Thoracic aorta (tissue), 2 donors: ENCODE measurements at regions not wholly inside any gene's neighbourhood (a gene's known extent, or its start where the extent isn't known, plus 50 kb on each side); places are given as distances from the start of the nearest gene placed in this dataset.

ENCODE experiments used
- ATAC-seq: fragments of 150-250 bp; one replicate; pipeline ENCODE4 v1.8.0; 2017; ENCODE audit warnings: low read depth; ENCODE audit not compliant: insufficient number of reproducible peaks, low FRiP score
- DNase-seq: peaks from one replicate; pipeline ENCODE4 v3.0.0-alpha.2; 2020; ENCODE audit warnings: low spot score
- H3K27ac ChIP-seq, 2 donors: fragments of 200-600 bp; sonication (generic); 1 replicate in 1 of 2; 2 replicates in 1 of 2; pipeline ENCODE4 v1.5.1; 2016; ENCODE audit warnings: mild to moderate bottlenecking in 2 of 2, moderate library complexity in 2 of 2
- H3K27me3 ChIP-seq: fragments of 200-600 bp; sonication (generic); replicated peaks from 2 replicates; pipeline ENCODE4 v1.6.0; 2016; ENCODE audit warnings: mild to moderate bottlenecking; ENCODE audit not compliant: insufficient read depth
- H3K36me3 ChIP-seq: fragments of 200-600 bp; sonication (generic); one replicate; pipeline ENCODE4 v1.5.1; 2016
- H3K4me1 ChIP-seq, 2 donors: fragments of 200-600 bp; sonication (generic); 1 replicate in 1 of 2; 2 replicates in 1 of 2; pipeline versions ENCODE4 v1.5.1 to v1.6.0; 2016; ENCODE audit warnings: low read depth in 2 of 2, mild to moderate bottlenecking in 1 of 2; ENCODE audit not compliant: control insufficient read depth in 1 of 2
- H3K4me3 ChIP-seq: fragments of 200-600 bp; sonication (generic); 2 replicates; pipeline ENCODE4 v1.5.1; 2016; ENCODE audit warnings: mild to moderate bottlenecking
- H3K9me3 ChIP-seq: fragments of 200-600 bp; sonication (generic); 2 replicates; pipeline ENCODE4 v1.5.1; 2016
- TF ChIP-seq, protein P1 (sequence below): fragments of 200-600 bp; sonication (generic); IDR thresholded peaks from one replicate; pipeline ENCODE4 v1.5.1; 2019; ENCODE audit warnings: antibody characterized with exemption

DNA sequence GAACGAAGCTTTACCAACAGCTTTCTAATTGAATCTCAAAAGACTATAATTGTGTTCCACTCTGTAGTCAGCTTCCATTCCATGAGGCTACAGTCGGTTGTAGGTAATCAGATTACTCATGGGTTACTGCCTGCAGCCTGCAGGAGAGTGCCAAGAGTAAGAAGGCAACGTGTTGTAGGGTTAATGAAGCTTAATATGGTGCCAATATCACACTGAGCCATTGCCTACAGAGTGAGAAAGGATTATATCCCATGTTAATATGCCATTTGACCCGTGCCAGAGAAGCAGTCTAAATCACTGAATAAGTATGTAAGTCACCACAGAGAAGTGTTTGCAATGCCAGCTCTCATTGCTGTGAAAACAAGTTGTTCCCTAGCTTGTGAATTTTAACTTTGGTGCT, 734.5 kb upstream of the ACVR2A start:
- ATAC-seq, result no peak
- H3K4me1 ChIP-seq, result no peaks in the 10 kb centered on the region
- H3K36me3 ChIP-seq, result no peaks in the 10 kb centered on the region

DNA sequence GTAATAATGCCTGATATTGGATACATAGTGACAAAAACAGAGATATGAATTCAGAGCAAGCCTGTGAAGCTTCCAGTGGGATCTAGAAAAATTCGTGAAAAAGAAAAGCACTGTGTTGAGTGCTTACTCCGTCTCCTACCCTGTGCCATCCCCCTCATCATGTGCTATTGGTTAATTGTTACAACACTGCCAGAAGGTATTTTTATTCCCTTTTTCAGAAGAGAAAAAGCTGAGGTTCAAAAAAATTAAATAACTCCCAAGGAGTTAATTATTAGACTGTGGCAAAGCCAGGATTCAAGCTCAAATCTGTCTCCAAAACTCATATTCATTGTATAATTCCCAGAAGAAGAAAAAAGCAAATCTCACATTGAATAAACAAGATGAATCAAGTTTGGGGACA, 735.5 kb upstream of the ACVR2A start:
- Histone ChIP-seq H3K9me3 (no peaks in the 10 kb centered on the region), H3K4me1 (no peaks in the 10 kb centered on the region), H3K27me3 (no peaks in the 10 kb centered on the region), H3K36me3 (no peaks in the 10 kb centered on the region), H3K27ac (no peak overlapping the region), H3K4me3 (no peak overlapping the region)
- no peak for DNase-seq
- TF ChIP-seq, protein P1, sequence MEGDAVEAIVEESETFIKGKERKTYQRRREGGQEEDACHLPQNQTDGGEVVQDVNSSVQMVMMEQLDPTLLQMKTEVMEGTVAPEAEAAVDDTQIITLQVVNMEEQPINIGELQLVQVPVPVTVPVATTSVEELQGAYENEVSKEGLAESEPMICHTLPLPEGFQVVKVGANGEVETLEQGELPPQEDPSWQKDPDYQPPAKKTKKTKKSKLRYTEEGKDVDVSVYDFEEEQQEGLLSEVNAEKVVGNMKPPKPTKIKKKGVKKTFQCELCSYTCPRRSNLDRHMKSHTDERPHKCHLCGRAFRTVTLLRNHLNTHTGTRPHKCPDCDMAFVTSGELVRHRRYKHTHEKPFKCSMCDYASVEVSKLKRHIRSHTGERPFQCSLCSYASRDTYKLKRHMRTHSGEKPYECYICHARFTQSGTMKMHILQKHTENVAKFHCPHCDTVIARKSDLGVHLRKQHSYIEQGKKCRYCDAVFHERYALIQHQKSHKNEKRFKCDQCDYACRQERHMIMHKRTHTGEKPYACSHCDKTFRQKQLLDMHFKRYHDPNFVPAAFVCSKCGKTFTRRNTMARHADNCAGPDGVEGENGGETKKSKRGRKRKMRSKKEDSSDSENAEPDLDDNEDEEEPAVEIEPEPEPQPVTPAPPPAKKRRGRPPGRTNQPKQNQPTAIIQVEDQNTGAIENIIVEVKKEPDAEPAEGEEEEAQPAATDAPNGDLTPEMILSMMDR, result no peak
- no peak for ATAC-seq

More for the DNA sequence above, 734.5 kb upstream of the ACVR2A start:
- no peak for DNase-seq
- Histone ChIP-seq H3K27ac (no peak overlapping the region), H3K27me3 (no peaks in the 10 kb centered on the region), H3K4me3 (no peak overlapping the region), H3K9me3 (no peaks in the 10 kb centered on the region)
- TF ChIP-seq, protein P1, result no peak

DNA sequence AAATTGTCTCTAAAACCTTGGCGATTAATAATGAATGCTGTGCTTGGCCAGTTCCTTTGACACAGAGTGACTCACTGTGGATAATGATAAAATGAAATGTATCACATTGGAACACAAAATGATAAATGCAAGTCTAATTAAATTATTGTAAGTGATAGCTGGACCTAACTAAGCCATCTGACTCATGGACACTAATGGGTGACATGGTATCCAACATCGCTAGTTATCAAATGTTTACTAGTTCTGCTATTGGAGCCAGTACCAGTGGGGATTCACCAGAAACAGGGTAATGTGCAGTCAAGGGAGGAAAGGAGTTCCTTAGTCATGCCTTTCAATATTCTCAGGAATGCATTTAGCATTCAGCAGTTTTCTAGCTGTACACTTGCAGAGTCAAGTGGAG, 736.3 kb upstream of the ACVR2A start:
- Histone ChIP-seq H3K27me3 (no peaks in the 10 kb centered on the region), H3K27ac (no peak overlapping the region), H3K4me3 (no peak overlapping the region), H3K4me1 (no peaks in the 10 kb centered on the region), H3K36me3 (no peaks in the 10 kb centered on the region), H3K9me3 (no peaks in the 10 kb centered on the region)
- ATAC-seq, result no peak
- TF ChIP-seq, protein P1, result no peak
- no peak for DNase-seq

DNA sequence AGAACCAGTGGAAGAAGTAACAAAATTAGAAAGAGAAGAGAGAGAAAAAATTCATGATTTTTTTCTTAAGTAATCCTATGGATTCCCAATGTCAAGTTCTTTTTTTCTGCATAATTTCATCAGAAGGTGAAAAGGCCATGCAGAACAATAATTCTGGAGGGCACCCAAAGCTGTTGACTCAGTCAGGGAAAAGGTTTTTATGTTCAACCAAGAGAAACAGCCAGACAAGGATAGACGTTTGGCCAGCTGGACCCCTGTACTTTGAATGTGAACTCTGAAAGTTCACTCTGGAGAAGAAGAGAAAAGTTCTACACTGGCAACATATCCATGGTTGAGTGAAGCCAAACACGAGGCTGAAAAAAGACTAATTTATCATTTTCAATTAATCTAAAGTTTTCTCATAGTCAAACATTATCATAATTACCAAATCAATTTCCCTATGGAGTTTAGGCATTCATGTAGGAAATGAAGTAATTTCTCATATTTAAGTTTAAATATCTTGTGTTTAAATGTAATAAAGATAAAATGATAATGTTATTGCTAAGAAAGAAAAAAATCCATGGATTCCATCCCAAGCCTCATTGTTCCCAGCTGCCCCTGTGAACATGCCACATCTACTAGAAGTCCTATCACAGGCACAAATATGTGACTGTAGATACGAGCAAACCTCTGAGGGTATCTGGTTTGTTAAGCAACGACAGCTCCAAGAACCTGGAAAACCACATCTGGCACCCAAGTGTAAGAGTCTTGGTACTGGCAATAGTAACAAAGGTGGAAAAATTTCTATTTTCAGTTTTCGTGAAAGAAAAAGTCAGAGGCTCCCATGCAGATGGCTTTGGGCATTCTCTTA, 742.7 kb upstream of the ACVR2A start:
- Histone ChIP-seq H3K4me3 (no peak overlapping the region), H3K36me3 (no peaks in the 10 kb centered on the region), H3K4me1 (no peaks in the 10 kb centered on the region), H3K27ac (no peak overlapping the region), H3K27me3 (no peaks in the 10 kb centered on the region), H3K9me3 (no peaks in the 10 kb centered on the region)
- TF ChIP-seq, protein P1, result no peak
- ATAC-seq (no peak), DNase-seq (no peak)

DNA sequence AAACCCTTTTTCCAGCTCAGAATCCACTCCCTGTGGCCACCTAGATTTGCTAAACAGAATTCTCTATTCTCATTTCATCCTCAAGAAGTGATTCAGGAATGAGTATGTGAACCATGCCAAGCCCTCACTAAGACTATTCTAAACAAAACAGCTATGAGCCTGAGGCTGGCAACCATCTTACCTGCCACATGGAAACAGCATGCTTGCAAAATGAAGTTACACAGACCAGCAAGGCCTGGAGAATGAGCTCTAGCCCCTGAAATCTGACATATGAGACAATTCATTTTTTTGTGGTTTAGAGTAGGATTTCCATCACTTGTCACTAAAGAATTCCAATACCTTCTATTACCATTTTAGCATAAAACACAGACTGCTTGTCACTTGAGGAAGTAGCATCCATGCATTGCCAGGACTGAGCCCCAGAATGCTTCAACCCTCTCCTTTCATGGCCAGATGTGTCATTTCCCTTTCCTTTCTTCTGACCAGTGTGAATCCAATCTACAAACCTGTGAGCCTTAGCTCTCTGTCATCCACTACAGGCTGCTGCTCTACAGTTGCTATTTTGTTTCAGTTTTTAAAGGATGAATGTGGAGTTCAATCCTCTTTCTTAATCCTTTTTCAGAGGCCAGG, 744.3 kb upstream of the ACVR2A start:
- ATAC-seq (no peak), DNase-seq (no peak)
- no peaks in the 10 kb centered on the region for H3K27me3 ChIP-seq
- TF ChIP-seq, protein P1, result no peak
- H3K27ac ChIP-seq, result no peak overlapping the region
- H3K4me1 ChIP-seq, result no peaks in the 10 kb centered on the region
- H3K36me3 ChIP-seq, result no peaks in the 10 kb centered on the region
- no peak overlapping the region for H3K4me3 ChIP-seq
- no peaks in the 10 kb centered on the region for H3K9me3 ChIP-seq
